ENCODE measurements at regions not wholly inside any gene's neighbourhood (a gene's known extent, or its start where the extent isn't known, plus 50 kb on each side); places are given as distances from the start of the nearest gene placed in this dataset.

DNA sequence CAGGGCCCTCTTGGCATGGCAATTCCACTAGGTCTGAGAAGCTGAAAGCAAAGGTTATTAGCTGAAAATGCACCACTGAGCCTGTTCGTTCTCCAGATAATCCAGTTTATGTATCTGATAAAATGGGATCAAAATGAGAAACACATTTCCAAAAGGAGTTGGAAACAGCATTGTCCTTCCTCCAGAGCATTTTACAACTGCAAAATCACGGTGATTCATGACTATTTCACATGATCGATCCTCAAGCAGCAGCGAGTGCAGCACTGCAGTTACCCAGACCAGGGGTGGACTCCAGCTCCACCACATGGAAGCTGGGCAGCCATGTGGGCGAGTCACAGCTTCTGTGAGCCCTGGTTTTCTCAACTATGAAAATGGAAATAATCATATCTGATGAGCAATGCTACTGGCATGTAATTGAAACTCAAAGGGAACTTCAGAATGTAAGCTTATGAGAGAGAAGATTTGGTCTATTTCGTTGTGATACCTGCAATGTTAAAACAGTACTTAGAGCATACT, 78.7 kb upstream of the MSX1 start:
- Histone ChIP-seq H3K27ac (no peak overlapping the region), H3K9me3 (no peaks in the 10 kb centered on the region)

GRCh38 chr4:4779486-4779885, 80.0 kb upstream of the MSX1 start:
- Histone ChIP-seq H3K4me1 (no peaks in the 10 kb centered on the region), H3K27me3 (no peaks in the 10 kb centered on the region), H3K27ac (no peak overlapping the region), H3K36me3 (no peaks in the 10 kb centered on the region), H3K9me3 (no peaks in the 10 kb centered on the region), H3K4me3 (no peak overlapping the region)
- intact Hi-C loops (cut with DNase I; ENCODE audit: low total_unique reads): no loop called here
- TF ChIP-seq, protein P1, sequence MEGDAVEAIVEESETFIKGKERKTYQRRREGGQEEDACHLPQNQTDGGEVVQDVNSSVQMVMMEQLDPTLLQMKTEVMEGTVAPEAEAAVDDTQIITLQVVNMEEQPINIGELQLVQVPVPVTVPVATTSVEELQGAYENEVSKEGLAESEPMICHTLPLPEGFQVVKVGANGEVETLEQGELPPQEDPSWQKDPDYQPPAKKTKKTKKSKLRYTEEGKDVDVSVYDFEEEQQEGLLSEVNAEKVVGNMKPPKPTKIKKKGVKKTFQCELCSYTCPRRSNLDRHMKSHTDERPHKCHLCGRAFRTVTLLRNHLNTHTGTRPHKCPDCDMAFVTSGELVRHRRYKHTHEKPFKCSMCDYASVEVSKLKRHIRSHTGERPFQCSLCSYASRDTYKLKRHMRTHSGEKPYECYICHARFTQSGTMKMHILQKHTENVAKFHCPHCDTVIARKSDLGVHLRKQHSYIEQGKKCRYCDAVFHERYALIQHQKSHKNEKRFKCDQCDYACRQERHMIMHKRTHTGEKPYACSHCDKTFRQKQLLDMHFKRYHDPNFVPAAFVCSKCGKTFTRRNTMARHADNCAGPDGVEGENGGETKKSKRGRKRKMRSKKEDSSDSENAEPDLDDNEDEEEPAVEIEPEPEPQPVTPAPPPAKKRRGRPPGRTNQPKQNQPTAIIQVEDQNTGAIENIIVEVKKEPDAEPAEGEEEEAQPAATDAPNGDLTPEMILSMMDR (IDR thresholded peaks at IDR 0.05): no peak
- no peak for DNase-seq

More for the DNA sequence above, 78.7 kb upstream of the MSX1 start:
- Histone ChIP-seq H3K4me3 (no peak overlapping the region), H3K27me3 (no peaks in the 10 kb centered on the region), H3K4me1 (no peaks in the 10 kb centered on the region), H3K36me3 (no peaks in the 10 kb centered on the region)
- intact Hi-C loops (cut with DNase I; ENCODE audit: low total_unique reads): no loop called here
- TF ChIP-seq, protein P1 (IDR thresholded peaks at IDR 0.05): no peak
- DNase-seq: no peak

DNA sequence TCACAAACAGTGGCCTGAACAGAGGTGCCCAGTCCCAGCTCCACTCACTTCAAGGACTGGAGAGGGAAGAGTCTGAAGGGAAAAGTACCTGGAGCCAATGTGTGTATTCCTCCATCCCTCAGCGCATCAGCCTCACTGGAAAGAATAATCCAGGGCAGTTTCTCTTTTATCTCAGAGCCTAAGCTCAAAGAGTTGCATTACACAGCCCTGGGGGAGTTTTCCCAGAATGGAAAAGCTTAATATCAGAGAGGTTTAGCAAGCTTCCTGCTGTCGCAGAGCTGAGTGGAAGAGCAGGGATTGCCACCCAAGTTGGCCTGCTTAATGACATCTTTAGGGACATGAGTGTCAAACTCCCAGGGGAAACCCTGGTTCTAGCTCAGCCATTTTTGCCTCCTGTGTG, 80.4 kb upstream of the MSX1 start:
- H3K36me3 ChIP-seq: no peaks in the 10 kb centered on the region
- H3K4me1 ChIP-seq: no peaks in the 10 kb centered on the region
- TF ChIP-seq, protein P1 (IDR thresholded peaks at IDR 0.05): no peak
- no peak overlapping the region for H3K27ac ChIP-seq
- no peaks in the 10 kb centered on the region for H3K27me3 ChIP-seq
- no peak overlapping the region for H3K4me3 ChIP-seq
- H3K9me3 ChIP-seq: no peaks in the 10 kb centered on the region
- DNase-seq: no peak
- intact Hi-C loops (cut with DNase I; ENCODE audit: low total_unique reads): no loop called here

DNA sequence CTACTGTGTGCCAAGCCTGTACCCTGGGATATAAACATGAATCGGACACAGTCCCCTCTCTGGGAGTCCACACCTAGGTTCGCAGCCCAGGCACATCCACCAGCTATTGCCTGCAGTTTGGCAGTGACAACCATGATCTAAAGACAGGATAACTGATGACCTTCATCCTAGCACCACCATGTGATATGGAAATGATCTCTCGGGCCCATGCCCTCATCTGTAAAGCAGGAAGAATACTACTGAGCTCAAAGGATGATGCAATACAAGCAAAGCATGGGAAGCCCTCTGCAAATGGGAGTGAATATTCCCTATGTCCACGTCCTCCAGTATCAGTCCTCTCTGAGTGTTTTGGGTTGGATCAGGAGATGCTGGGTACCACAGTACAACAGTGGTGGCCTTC, 80.9 kb upstream of the MSX1 start:
- Histone ChIP-seq H3K4me1 (no peaks in the 10 kb centered on the region), H3K27me3 (no peaks in the 10 kb centered on the region), H3K4me3 (no peak overlapping the region), H3K27ac (no peak overlapping the region), H3K9me3 (no peaks in the 10 kb centered on the region), H3K36me3 (no peaks in the 10 kb centered on the region)
- intact Hi-C loops (cut with DNase I; ENCODE audit: low total_unique reads): no loop called here
- TF ChIP-seq, protein P1 (IDR thresholded peaks at IDR 0.05): no peak
- DNase-seq: no peak

GRCh38 chr4:4776934-4777333, 82.5 kb upstream of the MSX1 start:
- no peak for DNase-seq
- Histone ChIP-seq H3K27me3 (no peaks in the 10 kb centered on the region), H3K9me3 (no peaks in the 10 kb centered on the region), H3K4me3 (no peak overlapping the region), H3K27ac (no peak overlapping the region), H3K36me3 (no peaks in the 10 kb centered on the region), H3K4me1 (no peaks in the 10 kb centered on the region)
- TF ChIP-seq, protein P1 (IDR thresholded peaks at IDR 0.05): no peak
- intact Hi-C loops (cut with DNase I; ENCODE audit: low total_unique reads): no loop called here

GRCh38 chr4:4776335-4776734, 83.1 kb upstream of the MSX1 start:
- H3K4me1 ChIP-seq: no peaks in the 10 kb centered on the region
- no peaks in the 10 kb centered on the region for H3K36me3 ChIP-seq
- DNase-seq: no peak
- H3K27ac ChIP-seq: no peak overlapping the region
- H3K9me3 ChIP-seq: no peaks in the 10 kb centered on the region
- H3K27me3 ChIP-seq: no peaks in the 10 kb centered on the region
- TF ChIP-seq, protein P1 (IDR thresholded peaks at IDR 0.05): no peak
- intact Hi-C loops (cut with DNase I; ENCODE audit: low total_unique reads): no loop called here
- no peak overlapping the region for H3K4me3 ChIP-seq
